Activated T-cell treated with anti-CD3 and anti-CD28 coated beads for 4 hours (primary cell): ENCODE measurements at regions not wholly inside any gene's neighbourhood (a gene's known extent, or its start where the extent isn't known, plus 50 kb on each side); places are given as distances from the start of the nearest gene placed in this dataset.

ENCODE experiments used
- DNase-seq: peaks from one replicate; pipeline ENCODE4 v3.0.0-alpha.2; 2020

DNA sequence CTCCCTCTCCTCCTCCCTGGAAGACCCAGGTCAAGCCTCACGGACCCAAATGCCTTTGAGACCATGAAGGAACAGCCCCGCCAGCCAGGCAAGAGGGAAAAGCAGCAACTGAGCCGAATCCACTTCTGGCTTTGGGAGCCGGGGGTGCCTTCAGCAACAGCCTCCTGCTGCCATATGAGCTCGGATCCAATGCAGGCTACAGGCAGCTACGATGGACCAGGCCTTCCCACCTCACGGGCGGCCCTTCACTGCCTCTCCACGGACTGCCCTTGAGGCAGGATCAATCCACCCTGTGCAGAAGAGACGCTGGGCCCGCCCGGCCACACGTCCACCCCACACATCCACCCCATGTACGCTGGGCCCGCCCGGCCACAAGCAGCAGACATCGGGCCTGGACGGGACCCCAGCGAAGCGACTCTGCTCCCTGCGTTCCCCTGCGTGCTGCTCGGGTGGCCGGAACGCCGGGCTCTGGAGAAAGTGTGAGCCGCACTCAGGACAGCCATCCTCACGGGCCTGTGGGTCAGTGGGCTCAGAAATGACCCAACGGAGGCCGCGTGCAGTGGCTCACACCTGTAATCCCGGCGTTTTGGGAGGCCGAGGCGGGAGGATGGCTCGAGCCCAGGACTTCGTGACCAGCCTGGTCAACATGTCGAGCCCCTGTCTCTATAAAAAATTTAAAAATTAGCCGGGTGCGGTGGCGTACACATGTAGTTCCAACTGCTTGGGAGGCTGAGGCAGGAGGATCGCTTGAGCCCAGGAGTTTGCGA is 82.0 kb downstream of the FOXL3 start:
- DNase-seq: no peak

DNA sequence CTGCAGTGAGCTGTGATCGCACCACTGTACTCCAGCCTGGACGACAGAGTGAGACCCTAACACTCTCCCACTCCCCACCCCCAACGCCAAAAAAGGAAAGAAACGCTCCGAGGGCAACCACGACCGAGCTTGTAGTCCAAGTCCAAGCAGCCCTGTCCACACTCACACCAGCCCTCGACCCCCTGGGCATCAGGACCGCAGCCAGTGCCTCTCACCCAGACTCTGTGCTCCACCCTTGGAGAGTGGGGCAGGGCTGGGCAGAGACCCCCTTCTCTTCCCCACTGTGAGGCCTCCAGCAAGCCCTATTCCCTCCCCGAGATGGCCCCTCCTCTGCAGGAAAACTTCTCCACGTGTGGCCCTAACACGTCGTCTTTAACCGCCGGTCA is 82.6 kb downstream of the FOXL3 start:
- no peak for DNase-seq

DNA sequence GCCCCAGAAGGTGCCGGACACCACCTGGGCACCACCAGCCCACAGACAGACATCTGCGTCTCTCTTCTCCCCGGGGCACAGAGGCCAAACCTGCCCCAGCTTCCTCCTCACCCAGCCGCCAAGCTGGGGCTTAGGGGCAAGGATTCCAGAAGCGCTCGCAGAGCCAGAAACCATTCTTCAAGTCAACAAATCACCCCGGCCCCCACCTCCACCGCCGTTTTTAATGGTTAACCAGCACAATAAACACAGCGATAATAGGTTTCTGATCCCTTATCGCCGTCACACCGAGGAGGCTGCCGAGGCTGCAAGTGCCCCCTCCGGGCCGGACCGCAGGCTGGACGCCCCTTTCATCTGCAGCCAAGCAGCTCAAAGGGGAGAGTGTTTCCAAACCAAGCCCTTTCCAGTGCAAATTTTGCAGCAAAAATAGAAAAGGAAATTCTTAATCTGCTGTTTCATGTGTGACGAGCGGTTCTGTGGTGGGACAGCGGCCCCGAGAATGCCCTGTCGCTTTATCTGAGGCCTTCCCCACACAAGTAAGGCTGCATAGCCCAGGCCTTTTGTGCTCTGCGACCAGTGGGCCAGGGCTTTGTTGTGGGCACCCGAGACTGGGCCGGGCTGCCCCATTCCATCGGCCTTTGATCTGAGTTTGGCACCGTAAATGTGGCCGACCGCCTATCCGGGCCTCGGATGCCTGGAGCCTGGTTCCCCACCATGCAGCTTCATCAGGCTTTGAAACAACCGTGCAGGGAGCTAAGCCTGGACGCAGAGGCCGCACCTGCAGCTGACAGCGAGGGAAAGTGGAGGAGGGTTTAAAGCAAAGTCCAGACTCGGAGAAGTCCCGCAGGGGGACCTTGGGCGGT is 83.2 kb downstream of the FOXL3 start:
- no peak for DNase-seq

DNA sequence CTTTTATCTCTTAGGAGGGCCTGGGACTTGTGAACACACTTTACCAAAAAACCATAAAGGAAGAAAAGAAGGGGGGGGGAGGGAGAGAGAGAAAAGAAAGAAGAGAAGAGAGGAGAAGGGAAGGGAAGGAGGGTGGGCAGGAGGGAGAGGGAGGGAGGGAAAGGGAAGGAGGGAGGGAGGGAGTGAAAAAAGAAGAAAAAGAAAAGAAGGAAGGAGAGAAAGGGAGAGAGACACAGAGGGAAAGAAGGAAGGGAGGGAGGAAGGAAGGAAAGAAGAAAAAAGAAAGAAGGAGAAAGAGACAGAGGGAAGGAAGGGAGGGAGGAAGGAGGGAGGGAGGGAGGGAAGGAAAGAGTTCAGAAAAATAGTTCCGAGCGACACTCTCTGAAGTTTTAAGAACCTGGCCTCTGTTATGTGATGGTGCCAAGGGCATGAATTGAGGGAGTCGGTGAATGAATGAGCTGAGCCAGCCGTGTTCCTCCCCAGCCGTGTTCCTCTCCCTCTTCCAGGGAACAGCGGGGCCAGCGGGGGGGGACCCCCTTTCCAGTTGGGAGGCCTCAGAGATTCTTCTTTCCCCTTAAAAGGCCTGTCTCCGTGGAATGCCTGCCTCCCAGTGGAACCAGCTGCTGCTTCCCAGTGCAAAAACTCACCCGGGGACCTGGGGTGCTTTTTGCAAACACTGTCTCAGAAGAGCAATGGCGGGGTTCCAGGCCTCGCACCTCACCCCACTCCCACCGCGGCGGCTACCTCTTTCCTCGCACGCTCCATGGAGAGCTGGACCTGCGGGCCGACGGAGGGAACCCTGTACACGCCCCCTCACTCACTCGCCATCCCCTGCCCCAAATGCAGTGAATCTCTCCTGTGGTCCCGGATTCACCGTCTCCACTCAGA is 84.1 kb downstream of the FOXL3 start:
- DNase-seq: no peak

DNA sequence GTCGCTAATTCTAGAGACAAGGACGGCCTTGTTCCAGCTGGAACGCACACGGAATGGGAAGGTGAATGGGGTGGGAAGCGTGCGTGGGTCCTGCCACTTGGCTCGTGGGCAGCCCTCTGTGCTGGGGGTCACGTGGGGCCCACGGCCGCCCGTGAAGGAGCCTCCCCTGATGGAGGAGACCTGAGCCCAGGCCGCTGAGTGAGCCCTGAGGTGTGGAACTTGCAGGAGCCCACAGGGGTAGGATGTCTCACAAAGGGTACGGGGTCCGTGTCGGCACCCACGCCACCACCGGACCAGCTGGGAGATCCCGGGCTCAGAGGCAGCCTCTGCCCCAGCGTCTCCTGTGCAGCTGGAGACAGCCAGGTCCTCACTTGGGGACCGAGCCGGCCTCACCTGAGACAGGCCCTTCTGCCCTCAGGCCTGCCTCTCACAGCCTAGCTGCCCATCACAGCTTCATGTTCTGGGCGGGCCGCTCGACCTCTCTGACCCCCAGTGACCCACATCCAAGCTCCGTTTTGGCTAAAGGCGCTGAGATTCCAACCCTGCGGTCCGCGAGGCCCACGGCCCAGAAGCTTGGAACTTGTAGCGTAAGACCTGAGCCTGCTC is 84.8 kb downstream of the FOXL3 start:
- DNase-seq: no peak

DNA sequence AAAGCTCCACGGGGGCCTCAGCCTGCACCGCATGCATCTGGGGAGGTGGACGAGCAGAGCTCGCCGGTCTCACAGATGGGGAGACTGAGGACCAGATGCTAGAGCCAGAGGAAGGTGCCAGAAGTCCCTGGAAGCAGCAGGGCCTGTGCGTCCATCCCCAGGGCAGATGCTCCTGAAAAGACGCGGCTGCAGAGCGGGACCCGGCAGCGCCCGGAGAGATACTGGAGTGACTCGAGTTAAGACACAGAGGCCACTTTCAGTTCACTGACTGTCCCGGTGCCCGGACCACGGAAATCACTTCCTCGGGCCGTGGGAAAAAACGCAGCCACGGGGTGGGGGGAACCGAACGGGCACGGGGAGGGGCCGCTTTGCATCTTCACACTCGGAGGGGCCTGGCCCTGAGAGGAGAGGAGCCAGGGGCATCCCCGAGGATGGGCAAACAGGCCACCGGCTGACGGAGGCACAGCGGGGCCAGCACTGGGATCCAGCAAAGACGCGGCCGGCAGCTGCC is 85.4 kb downstream of the FOXL3 start:
- no peak for DNase-seq

DNA sequence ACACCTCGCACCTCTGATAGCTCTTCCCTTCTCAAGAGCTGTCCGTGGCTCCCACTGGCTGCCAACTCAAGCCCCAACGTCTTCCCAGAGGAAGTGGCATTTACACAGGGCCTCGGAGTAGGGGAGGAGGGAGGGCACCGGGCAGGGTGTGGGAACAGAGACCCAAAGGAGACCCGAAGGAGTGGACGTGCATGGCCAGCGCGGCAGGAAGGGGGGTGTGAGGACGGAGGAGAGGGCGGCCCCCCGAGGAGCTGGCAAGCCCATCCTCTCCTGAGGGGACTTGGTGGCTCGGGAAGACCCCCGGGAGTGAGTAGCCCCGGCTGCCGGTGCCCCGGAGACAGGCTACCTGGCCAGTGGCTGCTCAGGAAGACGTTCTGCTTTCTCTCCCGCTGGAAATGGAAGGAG is 85.9 kb downstream of the FOXL3 start:
- DNase-seq: no peak

DNA sequence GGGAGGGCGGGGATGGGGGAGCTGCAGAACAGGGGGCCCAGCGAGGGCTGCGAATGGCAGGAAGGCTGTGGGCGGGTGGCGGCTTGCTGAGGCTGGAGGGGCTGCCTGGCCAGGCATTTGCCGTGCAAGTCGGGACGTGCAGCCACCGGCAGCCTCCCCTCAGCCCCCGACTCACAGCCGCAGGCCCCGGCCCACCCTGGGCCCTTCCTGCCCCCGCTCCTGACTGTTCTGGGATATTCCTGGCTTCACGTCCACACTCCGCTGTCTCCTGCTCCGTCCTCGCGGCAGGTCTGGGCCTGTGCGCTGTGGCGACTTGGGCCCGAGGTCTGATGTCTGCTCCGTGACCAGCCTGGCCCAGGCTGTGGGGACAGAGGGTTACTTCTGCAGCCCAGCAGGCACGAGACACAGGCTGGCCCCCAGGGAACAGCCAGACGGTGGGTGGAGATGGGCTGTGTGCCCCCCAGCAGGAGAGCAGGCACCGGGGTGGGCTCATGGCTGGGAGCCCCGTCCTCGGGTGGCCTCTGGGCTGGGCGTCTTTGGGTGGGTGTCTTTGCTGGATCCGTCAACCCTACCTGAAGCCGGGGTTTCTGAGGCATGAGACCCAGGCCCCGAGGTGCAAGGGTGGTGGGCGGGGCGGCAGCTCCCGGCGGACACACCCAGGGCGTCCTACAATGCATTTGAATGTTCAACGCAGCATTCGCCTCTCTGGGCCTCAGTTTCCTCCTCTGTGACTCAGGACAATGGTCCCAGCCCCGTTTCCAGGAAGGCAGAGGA is 86.5 kb downstream of the FOXL3 start:
- DNase-seq: no peak

DNA sequence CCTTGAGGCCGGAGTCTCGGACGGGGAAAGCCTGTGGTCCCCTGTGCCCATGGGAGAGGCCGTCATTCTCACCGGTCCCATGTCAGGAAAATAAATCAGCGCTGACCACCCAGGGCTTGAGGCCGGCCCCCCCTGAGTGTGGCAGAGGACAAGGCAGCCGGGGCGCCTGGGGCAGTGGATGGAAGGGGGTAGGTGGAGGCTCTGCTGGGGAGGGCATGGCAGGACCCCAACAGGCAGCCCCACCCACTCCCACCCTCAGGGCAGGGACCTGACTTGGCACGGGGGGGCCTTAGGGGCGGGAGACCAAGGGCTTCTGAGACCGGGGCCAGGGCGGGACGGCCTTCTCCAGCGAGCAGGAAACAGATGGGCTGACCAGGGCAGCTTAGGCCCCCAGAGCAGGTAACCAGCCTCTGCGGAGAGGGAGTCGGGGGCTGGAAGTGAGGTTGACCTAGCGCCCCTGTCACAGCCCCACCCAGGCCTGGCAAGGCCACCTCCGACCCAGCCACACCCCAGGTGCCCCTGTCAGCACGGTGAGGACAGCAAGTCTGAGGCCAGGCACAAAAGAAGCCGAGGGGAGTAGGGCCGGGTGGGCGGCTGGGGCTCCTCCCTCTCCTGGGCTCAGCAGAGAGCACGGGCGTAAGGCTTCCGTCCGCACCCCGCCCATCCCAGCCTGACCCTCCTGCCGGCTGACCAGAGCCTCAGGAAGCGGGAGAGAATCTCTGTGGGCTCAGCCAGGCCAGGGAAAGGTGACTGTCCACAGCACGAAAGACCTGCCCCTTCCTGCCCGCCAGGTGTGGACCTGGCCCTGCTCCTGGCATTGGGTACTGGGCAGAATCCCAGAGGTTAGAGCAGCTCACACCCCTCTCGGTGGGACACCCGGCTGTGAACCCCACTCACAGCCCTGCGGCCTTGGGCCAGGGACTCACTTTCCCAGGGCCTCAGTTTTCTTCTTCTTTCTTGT is 87.4 kb downstream of the FOXL3 start:
- DNase-seq: no peak

DNA sequence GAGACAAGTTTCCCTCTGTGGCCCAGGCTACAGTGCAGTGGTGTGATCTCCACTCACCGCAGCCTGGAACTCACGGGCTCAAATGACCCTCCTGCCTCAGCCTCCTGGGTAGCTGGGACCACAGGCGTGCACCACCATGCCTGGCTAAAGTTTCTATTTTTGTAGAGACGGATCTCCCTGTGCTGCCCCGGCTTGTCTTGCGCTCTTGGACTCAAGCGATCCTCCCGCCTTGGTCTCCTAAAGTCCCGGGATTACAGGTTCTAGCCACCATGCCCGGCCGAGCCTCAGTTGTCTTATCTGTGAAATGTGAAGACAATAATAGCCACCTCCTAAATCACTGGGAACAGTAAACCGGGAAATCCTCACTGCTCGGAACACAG is 88.1 kb downstream of the FOXL3 start:
- no peak for DNase-seq

DNA sequence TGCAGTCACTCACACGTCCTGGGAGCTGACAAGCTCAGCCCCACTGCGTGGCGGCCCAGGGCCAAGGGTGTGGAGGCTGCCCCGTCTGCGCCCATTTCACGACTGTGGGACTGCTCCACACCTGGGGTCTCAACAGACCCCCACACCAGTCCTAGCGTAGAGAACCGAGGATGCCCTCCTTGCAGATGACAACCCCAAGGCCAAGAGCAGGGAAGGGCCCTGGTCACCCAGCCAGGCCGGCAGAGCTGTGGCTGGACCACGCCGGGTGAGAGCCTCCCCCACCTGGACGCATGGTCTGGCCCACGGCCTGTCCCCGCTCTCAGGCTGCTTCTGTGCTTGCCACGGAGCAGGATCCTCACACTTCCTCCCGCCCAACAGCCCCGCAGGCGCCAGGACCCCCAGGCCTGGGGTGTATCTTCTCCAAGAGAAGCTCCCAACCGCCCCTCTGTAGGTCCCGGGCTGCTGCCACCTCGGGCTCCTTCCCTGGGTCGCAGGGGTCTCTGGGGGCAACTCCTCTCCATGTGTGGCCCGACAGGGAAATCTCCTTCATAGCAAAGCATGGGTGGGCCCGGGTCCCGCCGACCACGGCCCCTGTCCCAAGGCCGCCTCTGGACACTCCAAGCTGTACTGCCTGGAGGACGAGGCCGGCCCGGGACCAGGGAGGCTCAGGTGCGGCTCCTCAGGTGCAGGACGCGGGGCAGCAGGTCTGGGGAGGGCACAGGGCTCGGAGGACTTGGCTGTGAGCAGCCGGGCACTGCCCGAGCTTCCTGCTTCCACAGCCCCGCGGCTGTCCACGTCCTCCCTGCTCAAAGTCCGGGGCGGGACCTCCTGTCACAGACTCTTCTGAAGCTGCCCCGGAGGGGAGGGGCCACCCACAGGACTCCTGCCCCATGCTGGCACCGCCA is 88.8 kb downstream of the FOXL3 start:
- no peak for DNase-seq

DNA sequence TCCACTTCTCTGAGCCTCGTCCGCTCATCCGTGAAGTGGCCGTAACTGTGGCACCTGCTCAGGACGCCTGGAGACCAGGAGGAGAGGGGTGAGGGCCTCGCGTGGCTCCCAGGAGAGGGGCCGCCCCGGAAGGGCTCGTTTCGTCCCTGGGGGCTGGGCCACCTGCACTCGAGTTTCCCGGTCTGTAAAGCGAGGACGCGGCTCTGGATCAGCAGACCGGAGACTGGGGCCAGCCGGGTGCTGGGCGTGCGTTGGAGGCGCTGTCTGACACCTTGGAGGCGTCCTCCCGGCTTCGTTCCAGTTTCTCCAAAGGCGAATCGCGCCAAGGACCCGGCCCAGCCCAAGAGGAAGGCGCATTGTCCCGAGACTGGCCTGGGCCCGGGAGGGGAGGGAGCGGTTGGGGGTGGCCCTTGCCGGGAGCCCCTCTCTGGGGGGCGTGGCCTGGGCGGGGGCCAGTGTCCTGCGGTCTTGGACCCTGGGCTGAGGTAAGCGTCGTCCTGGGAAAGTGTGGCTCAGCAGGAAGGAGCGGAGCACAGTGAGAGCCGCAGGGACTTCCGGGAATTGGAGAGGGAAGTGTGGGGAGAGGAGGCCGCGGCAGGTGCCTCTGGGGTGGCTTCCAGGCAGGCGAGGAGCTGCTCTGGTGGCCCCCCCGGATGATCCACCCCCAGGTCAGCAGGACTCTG is 89.6 kb downstream of the FOXL3 start:
- no peak for DNase-seq

DNA sequence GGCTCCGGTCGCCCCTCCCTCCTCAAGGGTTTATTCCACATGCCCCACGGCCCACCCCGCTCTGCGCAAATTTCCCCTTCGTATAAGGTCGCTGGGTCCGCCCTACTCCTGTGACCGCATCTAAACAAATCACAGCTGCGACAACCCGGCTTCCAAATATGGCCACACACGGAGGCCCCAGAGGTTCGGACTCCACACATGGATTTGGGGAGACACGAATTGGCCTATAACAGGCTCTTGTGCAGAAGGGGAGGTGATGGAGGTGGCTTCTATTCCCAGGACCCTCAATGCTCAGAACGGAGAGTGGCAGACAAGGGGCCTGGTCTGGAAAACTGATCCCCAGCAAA is 90.1 kb downstream of the FOXL3 start:
- DNase-seq: no peak

DNA sequence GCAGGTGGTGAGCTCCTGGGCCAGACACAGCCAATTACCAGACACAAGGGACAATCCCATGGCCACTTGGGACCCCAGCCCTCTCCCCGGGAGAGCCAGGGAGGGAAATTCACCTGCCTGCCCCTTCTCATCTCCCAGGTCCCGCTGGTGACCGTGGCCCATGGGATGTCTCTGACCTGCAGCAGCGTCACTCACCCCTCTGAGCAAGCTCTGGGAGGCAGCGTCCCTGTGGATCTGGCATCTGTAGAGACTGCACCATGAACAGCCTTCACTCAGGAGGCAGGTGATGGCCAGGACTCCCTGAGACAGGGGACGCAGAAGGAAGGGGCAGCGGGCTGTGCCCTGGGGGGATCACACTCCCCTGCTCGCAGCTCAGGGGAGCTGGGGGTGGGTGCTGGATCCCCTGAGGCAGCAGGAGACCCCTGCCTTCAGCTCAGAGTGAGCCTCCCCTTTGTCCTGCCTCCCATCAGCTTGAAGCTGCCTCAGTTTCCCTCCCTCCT is 90.8 kb downstream of the FOXL3 start:
- no peak for DNase-seq

DNA sequence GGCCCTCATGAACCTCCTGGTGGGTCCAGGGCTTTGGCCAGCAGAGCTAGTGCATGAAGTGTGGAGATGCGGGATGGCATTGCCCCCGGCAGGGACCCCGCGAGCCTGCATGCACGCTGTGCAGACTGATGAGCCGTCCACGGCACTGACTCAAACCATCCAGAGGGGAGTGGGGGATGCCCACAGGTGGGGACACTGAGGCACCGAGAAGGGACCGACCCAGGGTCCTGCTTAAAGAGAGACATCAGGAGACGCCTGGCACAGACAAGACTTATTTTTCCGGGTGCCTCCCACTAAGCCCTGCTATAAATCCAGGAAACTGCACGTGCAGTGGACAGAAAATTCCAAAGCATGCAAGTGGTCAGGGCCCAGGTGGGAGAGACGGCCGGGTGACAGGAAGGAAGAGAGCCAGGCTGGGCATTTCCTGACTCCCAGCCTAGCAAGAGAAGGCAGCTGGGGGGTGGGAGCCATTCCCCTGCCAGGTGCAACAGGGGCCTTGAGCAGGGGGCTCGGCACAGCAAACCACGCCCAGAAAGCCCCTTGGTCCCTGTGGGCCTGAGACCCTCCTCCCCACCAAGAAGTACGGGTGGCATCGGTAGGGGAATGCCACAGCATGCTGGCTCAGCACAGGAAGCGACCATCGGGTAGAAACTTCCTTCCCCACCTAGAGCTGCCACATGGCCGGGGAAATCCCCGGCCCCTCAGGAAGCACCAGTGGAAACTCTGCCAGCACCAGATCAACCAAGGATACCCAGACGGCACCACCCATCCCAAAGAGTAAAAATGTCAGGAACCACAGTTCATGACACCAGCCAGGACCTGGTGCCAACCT is 91.5 kb downstream of the FOXL3 start:
- DNase-seq: peak; percentile 51

DNA sequence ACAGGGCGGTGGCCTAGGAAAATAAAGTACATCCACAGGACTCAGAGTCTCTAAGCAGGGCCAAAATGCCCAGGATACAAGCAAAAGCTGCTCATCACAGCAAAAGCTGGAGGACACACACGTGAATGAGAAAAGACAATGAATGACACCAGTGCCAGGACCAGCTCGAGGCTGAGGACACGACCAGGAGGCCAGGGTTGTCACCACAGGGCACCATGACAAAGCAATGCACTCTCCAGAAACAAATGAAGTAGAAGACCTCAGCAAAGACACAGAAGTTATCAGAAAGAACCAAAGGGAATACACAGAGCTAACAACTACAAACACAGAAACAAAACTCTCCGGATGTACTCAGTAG is 92.1 kb downstream of the FOXL3 start:
- DNase-seq: no peak

DNA sequence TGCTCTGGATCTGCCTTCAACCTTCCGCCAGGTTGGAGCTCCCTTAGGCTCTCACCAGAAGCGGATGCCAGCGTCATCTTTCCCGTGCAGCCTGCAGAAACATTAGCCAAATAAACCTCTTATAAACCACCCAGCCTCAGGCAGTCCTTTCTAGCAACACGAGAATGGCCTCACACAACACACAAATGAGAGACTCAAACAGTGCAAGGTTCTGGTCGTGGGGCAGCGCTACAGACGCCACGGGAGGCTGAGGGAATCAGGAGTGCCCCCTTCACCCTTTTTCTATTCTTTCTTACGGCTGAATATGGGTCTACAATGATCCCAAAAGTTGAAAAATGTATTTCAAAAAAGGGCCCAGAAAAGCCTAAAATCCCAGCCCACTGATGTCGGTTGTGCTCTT is 96.4 kb downstream of the FOXL3 start:
- DNase-seq: no peak
